ENCODE measurements at regions not wholly inside any gene's neighbourhood (a gene's known extent, or its start where the extent isn't known, plus 50 kb on each side); places are given as distances from the start of the nearest gene placed in this dataset.

GRCh38 chr3:137438561-137438960 lies 325.6 kb upstream of the SOX14 start:
- no peak for DNase-seq (ENCODE audit: low read depth, low spot score)
- H3K9me1 ChIP-seq (ENCODE audit: control insufficient read depth, extremely low read depth, insufficient read depth, low read length), result no peaks in the 10 kb centered on the region
- dilution Hi-C loops (cut with MboI; ENCODE audit: extremely low pct_ligation_motif_present, low sequenced_read_pairs), result no loop called here
- H3K27me3 ChIP-seq (ENCODE audit: control insufficient read depth, extremely low read depth, insufficient read depth, low read length), result no peaks in the 10 kb centered on the region
- no peak overlapping the region for H2AFZ ChIP-seq (ENCODE audit: control insufficient read depth, low read length)
- H3K4me3 ChIP-seq (ENCODE audit: control insufficient read depth in 2 of 3, extremely low read depth in 1 of 3, insufficient read depth in 2 of 3, low read depth in 1 of 3, low read length in 3 of 3), result no peak overlapping the region
- no peaks in the 10 kb centered on the region for H3K9me3 ChIP-seq (ENCODE audit: control insufficient read depth, low read depth, low read length)
- no peak for TF ChIP-seq EZH2 (IDR thresholded peaks at IDR 0.05; ENCODE audit: low read length)
- TF ChIP-seq CTCF (optimal IDR thresholded peaks at IDR 0.05 in 1 of 3, IDR thresholded peaks at IDR 0.05 in 1 of 3, conservative IDR thresholded peaks at IDR 0.05 in 1 of 3; ENCODE audit: extremely low read depth in 1 of 3, insufficient read depth in 2 of 3, low read length in 3 of 3), result no peak
- H3K9ac ChIP-seq (ENCODE audit: control insufficient read depth, extremely low read depth, insufficient read depth, low read length), result no peak overlapping the region
- no peak overlapping the region for H3K4me2 ChIP-seq (ENCODE audit: control insufficient read depth, extremely low read depth, insufficient read depth, low read depth, low read length)
- FAIRE-seq, result no peak
- no peak overlapping the region for H3K27ac ChIP-seq (ENCODE audit: control insufficient read depth, insufficient read depth, low read length)
- H3K4me1 ChIP-seq (ENCODE audit: control insufficient read depth, extremely low read depth, insufficient read depth, low read length), result no peaks in the 10 kb centered on the region
- H4K20me1 ChIP-seq (ENCODE audit: control insufficient read depth, extremely low read depth, insufficient read depth, low read length), result no peaks in the 10 kb centered on the region
- no peaks in the 10 kb centered on the region for H3K79me2 ChIP-seq (ENCODE audit: control insufficient read depth, insufficient read depth, low read length)
- H3K36me3 ChIP-seq (ENCODE audit: control insufficient read depth in 2 of 2, extremely low read depth in 1 of 2, insufficient read depth in 2 of 2, low read length in 2 of 2), result no peaks in the 10 kb centered on the region

- TF ChIP-seq EZH2 (IDR thresholded peaks at IDR 0.05; ENCODE audit: low read length), result no peak
- no peak for TF ChIP-seq CTCF (optimal IDR thresholded peaks at IDR 0.05 in 1 of 3, IDR thresholded peaks at IDR 0.05 in 1 of 3, conservative IDR thresholded peaks at IDR 0.05 in 1 of 3; ENCODE audit: extremely low read depth in 1 of 3, insufficient read depth in 2 of 3, low read length in 3 of 3)
- dilution Hi-C loops (cut with MboI; ENCODE audit: extremely low pct_ligation_motif_present, low sequenced_read_pairs), result no loop called here
- no peaks in the 10 kb centered on the region for H3K27me3 ChIP-seq (ENCODE audit: control insufficient read depth, extremely low read depth, insufficient read depth, low read length)
- DNase-seq (ENCODE audit: low read depth, low spot score), result no peak
- H3K9me1 ChIP-seq (ENCODE audit: control insufficient read depth, extremely low read depth, insufficient read depth, low read length), result no peaks in the 10 kb centered on the region
- H3K27ac ChIP-seq (ENCODE audit: control insufficient read depth, insufficient read depth, low read length), result no peak overlapping the region
- no peaks in the 10 kb centered on the region for H3K9me3 ChIP-seq (ENCODE audit: control insufficient read depth, low read depth, low read length)
- FAIRE-seq, result no peak
- no peak overlapping the region for H3K4me3 ChIP-seq (ENCODE audit: control insufficient read depth in 2 of 3, extremely low read depth in 1 of 3, insufficient read depth in 2 of 3, low read depth in 1 of 3, low read length in 3 of 3)
- H4K20me1 ChIP-seq (ENCODE audit: control insufficient read depth, extremely low read depth, insufficient read depth, low read length), result no peaks in the 10 kb centered on the region
- no peaks in the 10 kb centered on the region for H3K36me3 ChIP-seq (ENCODE audit: control insufficient read depth in 2 of 2, extremely low read depth in 1 of 2, insufficient read depth in 2 of 2, low read length in 2 of 2)
- no peak overlapping the region for H3K9ac ChIP-seq (ENCODE audit: control insufficient read depth, extremely low read depth, insufficient read depth, low read length)
- no peak overlapping the region for H2AFZ ChIP-seq (ENCODE audit: control insufficient read depth, low read length)
- H3K79me2 ChIP-seq (ENCODE audit: control insufficient read depth, insufficient read depth, low read length), result no peaks in the 10 kb centered on the region
- H3K4me2 ChIP-seq (ENCODE audit: control insufficient read depth, extremely low read depth, insufficient read depth, low read depth, low read length), result no peak overlapping the region
- H3K4me1 ChIP-seq (ENCODE audit: control insufficient read depth, extremely low read depth, insufficient read depth, low read length), result no peaks in the 10 kb centered on the region
These were observed 303.2 kb upstream of the SOX14 start for GRCh38 chr3:137460944-137461343.
